Panc1 (cell line): ENCODE measurements at regions not wholly inside any gene's neighbourhood (a gene's known extent, or its start where the extent isn't known, plus 50 kb on each side); places are given as distances from the start of the nearest gene placed in this dataset.

Experiments
- ATAC-seq: fragments of 200-7000 bp; cut with Tn5 transposase; 2 replicates; pipeline ENCODE4 v1.9.1; 2020; ENCODE audit warnings: mild to moderate bottlenecking, moderate library complexity
- BruUV-seq: library from RNA; stranded (reverse); fragments of 400-500 nt; replicated peaks from 2 replicates; lab custom pipeline; 2021; lab: Mats Ljungman, UMichigan
- CTCF ChIA-PET: fragments of 300-600 bp; sonication (Branson Sonifier 250); formaldehyde crosslinking; loops from one replicate; lab custom pipeline; 2022; ENCODE audit warnings: antibody characterized with exemption; lab: Charles Lee
- POLR2A ChIA-PET: fragments of 300-600 bp; sonication (Branson Sonifier 250); formaldehyde crosslinking; loops from one replicate; lab custom pipeline; 2022; ENCODE audit warnings: antibody characterized with exemption; lab: Charles Lee
- DNase-seq: peaks from one replicate; pipeline ENCODE4 v3.0.0-alpha.2; 2010; ENCODE audit warnings: low read depth, low spot score
- H3K27ac ChIP-seq: 2 replicates; pipeline ENCODE4 v1.5.1; 2011; ENCODE audit warnings: mild to moderate bottlenecking, low read length, inconsistent platforms
- H3K27me3 ChIP-seq: fragments of 200-500 bp; sonication (Bioruptor generic); 2 replicates; pipeline ENCODE4 v1.6.0; 2014; ENCODE audit warnings: low read length, inconsistent platforms; ENCODE audit not compliant: control insufficient read depth, insufficient read depth
- H3K36me3 ChIP-seq: fragments of 200-500 bp; sonication (Bioruptor generic); 2 replicates; pipeline ENCODE4 v1.5.1; 2014; ENCODE audit warnings: inconsistent platforms, mild to moderate bottlenecking, low read length, moderate library complexity; ENCODE audit not compliant: control insufficient read depth, insufficient read depth
- H3K4me1 ChIP-seq: 2 replicates; pipeline ENCODE4 v1.5.1; 2011; ENCODE audit warnings: inconsistent platforms, mild to moderate bottlenecking, low read length, moderate library complexity; ENCODE audit not compliant: control insufficient read depth, insufficient read depth
- H3K4me3 ChIP-seq, 2 experiments: 2 replicates each; pipeline ENCODE4 v1.5.1; 2011 to 2012; ENCODE audit warnings: low read depth in 2 of 2, low read length in 2 of 2, mild to moderate bottlenecking in 2 of 2, inconsistent platforms in 1 of 2, moderate library complexity in 1 of 2
- H3K9me3 ChIP-seq: fragments of 200-500 bp; sonication (Bioruptor generic); 2 replicates; pipeline ENCODE4 v1.5.1; 2014; ENCODE audit warnings: low read depth, mild to moderate bottlenecking, inconsistent platforms, low read length, moderate library complexity; ENCODE audit not compliant: control insufficient read depth, insufficient read depth
- POLR2AphosphoS5 ChIP-seq: IDR thresholded peaks from 2 replicates; pipeline ENCODE4 v1.6.1; 2012; ENCODE audit warnings: mild to moderate bottlenecking, low read depth, low read length, moderate library complexity
- REST ChIP-seq, 2 experiments: IDR thresholded peaks; 2 replicates each; pipeline ENCODE4 v1.6.1; 2011 to 2012; ENCODE audit warnings: low read depth in 2 of 2, control low read depth in 1 of 2, low read length in 1 of 2, mild to moderate bottlenecking in 1 of 2, moderate library complexity in 1 of 2; ENCODE audit not compliant: insufficient read depth in 1 of 2
- SIN3A ChIP-seq: IDR thresholded peaks from 2 replicates; pipeline ENCODE4 v1.6.1; 2012; ENCODE audit warnings: low read depth, mild to moderate bottlenecking, low read length, moderate library complexity, borderline replicate concordance; ENCODE audit not compliant: insufficient read depth
- TCF7L2 ChIP-seq: IDR thresholded peaks from 2 replicates; pipeline ENCODE4 v1.6.1; 2011; ENCODE audit warnings: mild to moderate bottlenecking, low read depth, low read length, inconsistent platforms
- in situ Hi-C: cut with HindIII; loops from 2 replicates; pipeline ENCODE4 v1.10.0; 2016; ENCODE audit warnings: low sequenced_read_pairs, low pct_unique_long_range_greater_than_20kb
- intact Hi-C: fragments of 100-400 bp; cut with micrococcal nuclease; formaldehyde crosslinking; loops from one replicate; pipeline ENCODE4 v1.10.0; 2022; ENCODE audit not compliant: unreplicated experiment
- TF ChIP-seq, protein P1 (sequence below): fragments of 450-650 bp; IDR thresholded peaks from 2 replicates; pipeline ENCODE4 v1.5.1; 2017; ENCODE audit warnings: mild to moderate bottlenecking

GRCh38 chr13:59120297-59120843, 1043.4 kb downstream of the DIAPH3 start:
- H3K36me3 ChIP-seq = no peaks in the 10 kb centered on the region
- no peak overlapping the region for H3K4me3 ChIP-seq
- ATAC-seq (no peak), DNase-seq (no peak)
- no peak overlapping the region for H3K27ac ChIP-seq
- H3K27me3 ChIP-seq = no peaks in the 10 kb centered on the region
- no TSS peak for BruUV-seq
- ChIA-PET POLR2A (no interaction called here), CTCF (no interaction called here)
- in situ Hi-C loops = no loop called here
- no peak for TF ChIP-seq TCF7L2
- no peak for TF ChIP-seq REST (IDR thresholded peaks at IDR 0.05; ENCODE audit: insufficient read depth in 1 of 2, low read depth in 2 of 2, low read length in 1 of 2)
- no peak for TF ChIP-seq SIN3A
- TF ChIP-seq, protein P1, sequence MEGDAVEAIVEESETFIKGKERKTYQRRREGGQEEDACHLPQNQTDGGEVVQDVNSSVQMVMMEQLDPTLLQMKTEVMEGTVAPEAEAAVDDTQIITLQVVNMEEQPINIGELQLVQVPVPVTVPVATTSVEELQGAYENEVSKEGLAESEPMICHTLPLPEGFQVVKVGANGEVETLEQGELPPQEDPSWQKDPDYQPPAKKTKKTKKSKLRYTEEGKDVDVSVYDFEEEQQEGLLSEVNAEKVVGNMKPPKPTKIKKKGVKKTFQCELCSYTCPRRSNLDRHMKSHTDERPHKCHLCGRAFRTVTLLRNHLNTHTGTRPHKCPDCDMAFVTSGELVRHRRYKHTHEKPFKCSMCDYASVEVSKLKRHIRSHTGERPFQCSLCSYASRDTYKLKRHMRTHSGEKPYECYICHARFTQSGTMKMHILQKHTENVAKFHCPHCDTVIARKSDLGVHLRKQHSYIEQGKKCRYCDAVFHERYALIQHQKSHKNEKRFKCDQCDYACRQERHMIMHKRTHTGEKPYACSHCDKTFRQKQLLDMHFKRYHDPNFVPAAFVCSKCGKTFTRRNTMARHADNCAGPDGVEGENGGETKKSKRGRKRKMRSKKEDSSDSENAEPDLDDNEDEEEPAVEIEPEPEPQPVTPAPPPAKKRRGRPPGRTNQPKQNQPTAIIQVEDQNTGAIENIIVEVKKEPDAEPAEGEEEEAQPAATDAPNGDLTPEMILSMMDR = no peak
- TF ChIP-seq POLR2AphosphoS5 = no peak
- intact Hi-C loops = no loop called here
- no peaks in the 10 kb centered on the region for H3K4me1 ChIP-seq
- no peaks in the 10 kb centered on the region for H3K9me3 ChIP-seq

- in situ Hi-C loops (no loop called here), intact Hi-C loops (no loop called here)
- ChIA-PET CTCF (interaction anchor here (0.7 kb wide), 1 partner anchor 1715 kb away, joined by 5 read pairs; no protein-coding TSS in a partner anchor), POLR2A (no interaction called here)
- Histone ChIP-seq H3K27ac (no peak overlapping the region), H3K9me3 (no peaks in the 10 kb centered on the region), H3K36me3 (no peaks in the 10 kb centered on the region), H3K4me1 (no peaks in the 10 kb centered on the region), H3K27me3 (no peaks in the 10 kb centered on the region), H3K4me3 (no peak overlapping the region)
- ATAC-seq (no peak), DNase-seq (no peak)
- no peak for TF ChIP-seq REST (IDR thresholded peaks at IDR 0.05; ENCODE audit: insufficient read depth in 1 of 2, low read depth in 2 of 2, low read length in 1 of 2)
- no peak for TF ChIP-seq SIN3A
- no peak for TF ChIP-seq TCF7L2
- TF ChIP-seq POLR2AphosphoS5 = no peak
- TF ChIP-seq, protein P1 = no peak
- BruUV-seq = no TSS peak
Observed at GRCh38 chr13:59121507-59121906, 1042.2 kb downstream of the DIAPH3 start.
